ENCODE measurements at regions not wholly inside any gene's neighbourhood (a gene's known extent, or its start where the extent isn't known, plus 50 kb on each side); places are given as distances from the start of the nearest gene placed in this dataset.

- no peak for DNase-seq
These were observed 422.9 kb downstream of the SPRY1 start for GRCh38 chr4:123819362-123820035.

DNA sequence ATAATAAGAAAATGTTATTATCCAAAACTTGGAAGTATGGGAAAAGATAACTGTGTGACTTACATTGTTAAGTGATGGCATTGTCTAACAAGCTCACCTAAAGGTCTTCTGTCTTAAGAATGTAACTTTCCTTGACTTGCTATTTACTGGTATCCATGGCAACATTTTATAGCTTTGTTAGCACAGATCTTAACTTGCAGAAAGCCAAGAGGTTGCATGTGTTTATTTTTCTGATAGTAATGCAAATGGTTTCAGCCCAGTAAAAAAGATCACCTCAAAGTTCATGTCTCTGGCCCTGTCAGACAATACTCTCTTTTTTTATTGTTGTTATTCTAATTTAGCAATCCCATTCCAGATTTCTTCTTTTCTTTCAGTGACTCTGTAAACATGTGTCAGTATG is 425.3 kb downstream of the SPRY1 start:
- DNase-seq, result no peak

- DNase-seq, result no peak
These were observed 425.8 kb downstream of the SPRY1 start for GRCh38 chr4:123822353-123822752.

DNA sequence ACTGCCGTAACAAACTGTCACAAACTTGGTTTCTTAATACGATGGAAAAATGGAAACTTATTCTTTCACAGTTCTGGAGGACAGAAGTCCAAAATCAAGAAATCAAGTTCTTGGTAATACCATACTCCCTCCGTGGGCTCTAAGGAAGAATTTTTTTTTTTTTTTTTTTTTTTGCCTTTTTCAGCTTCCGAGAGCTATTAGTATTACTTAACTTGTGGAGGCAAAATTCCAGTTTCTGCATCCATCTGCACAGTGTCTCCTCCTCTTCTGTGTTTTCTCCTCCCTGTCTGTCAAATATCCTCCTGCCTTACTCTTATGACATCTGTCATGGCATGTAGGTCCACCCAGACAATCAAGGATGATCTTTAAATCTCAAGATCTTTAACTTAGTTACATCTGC is 426.6 kb downstream of the SPRY1 start:
- DNase-seq, result no peak

DNA sequence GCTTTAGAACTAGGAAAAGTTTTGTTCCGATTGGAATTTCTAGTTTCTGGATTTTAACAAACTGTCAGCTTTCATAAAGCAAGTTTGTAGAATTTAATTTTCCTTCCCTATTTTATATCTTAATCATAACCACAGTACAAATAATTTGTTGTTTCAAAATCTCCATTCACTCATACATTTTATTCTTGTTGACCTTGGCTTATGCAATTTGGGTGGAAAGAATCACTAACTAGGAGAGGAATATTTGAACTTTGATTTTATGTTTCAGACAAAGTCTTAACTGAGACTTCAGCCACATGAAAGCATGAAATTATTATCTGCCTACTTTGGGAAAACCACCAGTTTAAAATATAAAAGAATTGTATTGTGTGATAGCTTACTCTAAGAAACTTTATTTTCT is 427.9 kb downstream of the SPRY1 start:
- DNase-seq, result no peak

DNA sequence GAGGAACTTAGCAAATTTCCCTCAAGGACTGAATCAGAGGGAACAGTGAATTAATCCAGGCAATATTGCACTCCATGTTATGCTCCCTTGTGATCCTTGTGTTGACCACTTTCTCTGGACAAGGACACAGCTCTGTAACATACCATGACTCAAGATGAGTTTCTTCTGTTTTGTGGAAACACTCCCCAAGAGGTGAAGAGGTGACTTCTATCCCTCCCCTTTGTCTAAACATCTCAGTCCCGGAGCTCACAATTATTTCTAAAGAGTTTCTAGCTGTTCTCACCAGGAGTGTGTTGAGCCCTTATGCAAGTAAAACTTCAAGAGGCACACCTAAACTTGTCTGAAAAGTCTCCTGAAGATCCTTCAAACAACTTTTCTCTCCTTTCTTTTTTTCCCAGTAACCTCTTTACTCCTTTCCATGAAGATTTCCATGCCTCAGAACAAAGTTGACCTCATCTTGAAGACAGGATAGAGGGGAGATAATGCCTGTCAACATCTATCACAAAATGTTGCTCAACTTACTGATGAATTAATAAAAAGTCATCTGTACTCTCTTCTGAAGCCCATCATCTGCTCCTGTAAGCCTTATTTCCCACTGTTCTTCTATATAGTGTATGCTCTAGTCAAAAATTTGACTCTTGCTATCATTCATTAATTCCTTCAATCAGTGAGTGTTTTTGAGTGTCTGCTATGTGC is 429.1 kb downstream of the SPRY1 start:
- DNase-seq, result no peak

GRCh38 chr4:123826896-123827295 is 430.3 kb downstream of the SPRY1 start:
- peak; percentile 56 for DNase-seq

- DNase-seq, result no peak
These were observed 430.9 kb downstream of the SPRY1 start for GRCh38 chr4:123827511-123827910.

GRCh38 chr4:123830930-123831329 is 434.3 kb downstream of the SPRY1 start:
- DNase-seq, result peak; percentile 53

DNA sequence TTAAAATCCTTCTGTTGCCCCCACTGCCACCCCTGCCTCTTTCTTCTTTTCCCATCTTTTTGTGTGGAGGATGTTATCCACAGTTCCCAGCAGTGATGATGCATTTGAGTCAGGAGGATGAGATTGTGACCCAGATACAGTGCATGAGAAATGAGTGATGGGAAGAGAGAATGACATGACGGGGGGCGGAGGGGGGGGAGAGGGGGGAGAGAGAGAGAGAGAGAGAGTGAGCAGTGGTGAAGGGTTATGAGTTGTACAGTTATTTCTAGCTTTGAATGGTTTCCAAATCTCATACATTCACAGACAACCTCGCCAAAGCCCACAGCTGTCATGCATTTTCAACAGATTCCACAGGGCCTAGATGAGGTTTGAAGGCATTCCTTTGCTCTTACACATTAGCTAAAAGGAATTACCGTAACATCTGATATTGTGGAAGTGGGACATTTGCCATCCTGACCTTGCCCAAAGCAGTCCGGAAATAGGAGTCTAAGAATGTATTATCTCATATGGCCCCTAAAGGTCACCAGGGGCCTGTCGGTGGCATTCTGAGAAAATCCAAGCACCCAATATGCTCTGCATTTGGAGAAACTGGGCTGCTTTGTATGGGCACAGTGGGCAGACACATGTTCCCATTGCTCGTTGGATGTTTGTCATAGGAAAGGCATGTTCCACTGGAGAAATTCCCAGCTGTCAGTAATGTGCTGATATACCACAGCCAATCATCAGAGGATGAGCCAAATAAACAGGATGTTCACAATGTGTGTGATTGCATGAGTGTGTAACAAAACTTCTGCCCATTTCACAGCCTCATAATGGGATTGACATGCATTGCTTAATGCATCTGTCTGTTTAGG is 435.8 kb downstream of the SPRY1 start:
- DNase-seq, result peak; percentile 87

GRCh38 chr4:123833171-123833643 is 436.6 kb downstream of the SPRY1 start:
- no peak for DNase-seq

DNA sequence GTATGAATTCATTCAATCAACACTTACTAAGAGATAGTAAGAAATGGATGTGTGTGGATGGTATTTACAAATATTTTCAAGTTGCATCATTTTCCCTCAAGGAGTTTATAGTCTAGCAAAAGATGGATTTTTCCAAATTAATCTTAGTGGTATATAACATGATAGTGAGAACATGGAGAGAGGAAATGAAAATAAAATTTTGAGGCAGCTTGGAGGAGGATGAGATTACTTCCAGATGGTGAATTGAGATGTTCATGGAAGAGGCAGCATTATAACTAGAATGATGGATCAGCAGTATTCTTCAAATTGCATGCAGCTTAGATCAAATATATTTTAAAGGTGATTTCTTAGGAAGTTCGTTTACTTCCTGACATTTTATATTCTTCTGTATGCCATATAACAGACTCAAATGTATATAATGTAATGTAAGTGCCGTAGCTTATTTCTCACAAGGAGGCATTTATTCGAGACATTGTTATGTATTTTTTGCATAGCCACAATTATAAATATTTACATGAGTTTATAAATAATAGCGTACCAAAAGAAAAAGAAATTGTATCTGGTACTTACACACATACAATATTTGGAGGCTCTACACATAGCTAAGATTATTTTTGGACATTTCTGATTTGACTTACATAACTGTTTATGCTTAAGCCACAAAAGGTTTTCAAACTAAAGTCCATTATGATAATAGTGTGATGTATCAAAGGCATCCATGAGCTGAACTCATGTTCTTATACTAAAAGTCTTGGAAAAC is 439.4 kb downstream of the SPRY1 start:
- DNase-seq, result no peak

DNA sequence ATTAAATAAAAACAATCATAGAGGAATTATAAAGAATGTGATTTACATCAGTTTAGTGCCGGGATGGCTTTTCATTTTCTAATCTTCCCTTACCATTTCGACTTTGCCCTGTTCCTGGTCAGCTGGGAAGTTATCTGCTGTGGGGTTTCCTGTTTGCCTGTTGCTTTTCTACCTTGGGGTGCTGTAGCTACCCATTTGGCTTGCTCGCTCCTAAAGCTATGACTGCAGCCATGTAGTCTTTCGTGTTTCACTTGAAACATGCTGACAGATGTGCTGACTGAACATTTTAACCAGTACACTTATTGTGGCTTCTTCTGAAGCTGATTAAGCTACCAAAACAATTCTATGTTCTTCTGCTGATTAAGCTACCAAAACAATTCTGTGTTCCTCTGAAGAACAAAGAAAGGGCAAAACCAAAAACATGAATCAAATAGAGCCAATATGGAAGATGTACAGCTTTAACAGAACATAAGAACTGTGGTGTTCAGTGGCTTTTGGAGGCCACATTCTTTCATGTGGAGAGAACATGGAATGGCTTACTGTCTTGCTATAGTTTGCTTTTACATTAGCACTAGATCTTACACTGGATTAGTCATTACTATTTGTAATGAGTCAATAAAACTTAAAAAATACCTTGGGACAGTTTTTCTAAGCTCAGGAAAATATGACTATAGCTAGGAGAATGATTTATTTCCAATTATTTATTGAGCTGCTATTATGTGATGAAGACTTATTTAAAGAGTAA is 440.4 kb downstream of the SPRY1 start:
- DNase-seq, result no peak

- no peak for DNase-seq
These were observed 441.9 kb downstream of the SPRY1 start for GRCh38 chr4:123838474-123838873.

DNA sequence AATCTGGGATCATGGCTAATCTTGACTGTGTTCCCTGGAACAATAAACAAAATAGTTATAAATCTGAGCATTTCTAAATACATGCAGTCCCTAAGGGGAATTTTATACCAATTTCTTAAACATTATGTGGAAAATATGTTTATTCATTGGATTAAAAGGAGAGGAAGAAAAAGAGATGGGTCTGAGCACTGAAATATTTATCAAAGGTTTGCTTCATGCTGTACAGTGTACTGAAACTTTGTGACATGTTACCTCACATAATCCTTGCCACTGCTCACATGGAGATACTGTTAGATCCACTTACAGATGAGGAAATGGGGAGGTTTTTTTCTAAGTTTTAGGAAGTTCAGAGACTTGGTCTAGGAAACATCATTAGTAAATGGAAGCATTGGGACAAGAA is 443.6 kb downstream of the SPRY1 start:
- no peak for DNase-seq

DNA sequence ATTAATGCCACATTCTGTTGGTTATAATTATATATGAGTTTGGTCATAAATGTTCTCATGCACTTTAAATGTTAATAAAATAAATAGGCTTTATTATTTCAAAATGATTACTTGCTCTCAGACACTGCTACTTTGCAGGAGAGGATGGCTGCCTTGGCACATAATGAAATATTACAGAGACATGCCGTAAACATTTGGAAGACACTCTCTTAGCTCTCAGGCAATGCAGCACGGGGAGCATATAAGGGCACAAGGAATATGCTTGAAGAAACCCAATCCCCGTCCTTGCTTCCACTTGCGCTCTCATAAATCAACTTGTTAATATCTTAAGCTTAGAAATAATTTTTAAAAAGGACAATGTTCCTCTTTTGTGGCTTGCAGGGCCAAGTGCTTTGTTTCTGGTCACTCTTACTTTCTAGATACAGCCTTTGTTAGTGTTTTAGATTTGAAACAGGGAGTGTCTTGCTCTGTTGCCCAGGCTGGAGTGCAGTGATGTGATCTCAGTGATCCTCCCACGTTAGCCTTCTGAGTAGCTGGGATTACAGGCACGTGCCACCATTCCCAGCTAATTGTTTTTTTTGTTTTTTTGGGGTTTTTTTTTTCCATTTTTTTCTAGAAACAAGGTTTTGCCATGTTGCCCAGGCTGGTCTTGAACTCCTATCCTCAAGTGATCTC is 445.0 kb downstream of the SPRY1 start:
- no peak for DNase-seq

- DNase-seq, result no peak
These were observed 446.5 kb downstream of the SPRY1 start for GRCh38 chr4:123843137-123843536.

GRCh38 chr4:123844374-123844773 is 447.8 kb downstream of the SPRY1 start:
- DNase-seq, result no peak

DNA sequence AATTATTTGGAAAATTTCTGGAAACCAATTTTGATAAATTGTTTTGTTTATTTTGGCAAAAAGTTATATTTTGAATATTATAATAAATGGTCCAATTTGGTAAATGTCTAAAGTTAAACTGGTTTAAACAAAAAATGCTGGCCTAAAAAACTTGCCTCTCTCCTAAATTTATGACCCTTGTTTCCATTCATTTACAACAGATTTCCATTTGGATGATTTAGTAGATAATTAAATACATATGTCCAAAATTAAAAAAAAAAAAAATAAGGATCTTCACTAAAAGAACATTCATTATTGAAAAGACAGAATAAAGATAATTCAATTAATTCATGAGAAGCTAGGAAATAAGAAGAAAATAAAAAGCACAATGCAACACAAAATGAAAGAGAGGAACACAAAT is 449.5 kb downstream of the SPRY1 start:
- no peak for DNase-seq

- DNase-seq, result no peak
These were observed 450.0 kb downstream of the SPRY1 start for GRCh38 chr4:123846561-123846960.

DNA sequence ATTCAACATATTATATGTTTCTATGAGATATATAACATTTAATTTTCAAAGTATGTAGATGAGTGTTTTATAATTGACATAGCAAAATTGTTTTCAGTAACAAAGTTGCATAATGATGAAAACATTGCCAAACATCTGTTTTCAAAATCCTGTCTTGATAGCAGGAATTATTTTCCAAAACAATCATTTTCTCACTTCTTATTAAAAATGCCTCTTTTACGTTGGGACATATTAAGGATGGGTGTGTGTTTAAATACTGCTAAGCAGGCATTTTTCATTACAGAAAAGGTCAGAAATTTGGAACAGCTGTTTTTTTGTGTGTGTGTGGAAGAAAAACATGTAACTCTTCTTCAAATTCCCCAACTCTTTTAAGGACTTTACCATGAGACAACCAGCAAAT is 452.0 kb downstream of the SPRY1 start:
- DNase-seq, result no peak

DNA sequence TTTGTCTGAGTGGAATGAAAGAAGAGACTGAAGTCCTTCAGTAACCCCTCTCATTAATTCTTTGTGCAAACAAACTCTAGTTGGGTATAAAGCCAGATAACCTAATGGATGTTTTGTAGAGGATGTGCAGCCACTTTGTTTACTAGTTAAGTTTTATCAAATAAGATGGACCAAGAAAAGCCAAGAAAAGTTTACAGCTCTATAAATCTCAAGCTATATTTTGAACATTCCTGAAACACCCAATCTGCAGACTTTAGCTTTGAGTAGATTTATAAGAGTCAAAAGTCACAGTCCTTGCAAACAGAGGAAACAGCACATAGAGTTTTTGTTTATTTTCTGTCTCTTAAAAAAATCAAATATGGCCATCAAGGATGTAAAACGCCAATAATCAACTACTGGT is 452.9 kb downstream of the SPRY1 start:
- no peak for DNase-seq

Data from right forelimb (tissue), 1 donor.